ENCODE measurements at regions not wholly inside any gene's neighbourhood (a gene's known extent, or its start where the extent isn't known, plus 50 kb on each side); places are given as distances from the start of the nearest gene placed in this dataset.

DNA sequence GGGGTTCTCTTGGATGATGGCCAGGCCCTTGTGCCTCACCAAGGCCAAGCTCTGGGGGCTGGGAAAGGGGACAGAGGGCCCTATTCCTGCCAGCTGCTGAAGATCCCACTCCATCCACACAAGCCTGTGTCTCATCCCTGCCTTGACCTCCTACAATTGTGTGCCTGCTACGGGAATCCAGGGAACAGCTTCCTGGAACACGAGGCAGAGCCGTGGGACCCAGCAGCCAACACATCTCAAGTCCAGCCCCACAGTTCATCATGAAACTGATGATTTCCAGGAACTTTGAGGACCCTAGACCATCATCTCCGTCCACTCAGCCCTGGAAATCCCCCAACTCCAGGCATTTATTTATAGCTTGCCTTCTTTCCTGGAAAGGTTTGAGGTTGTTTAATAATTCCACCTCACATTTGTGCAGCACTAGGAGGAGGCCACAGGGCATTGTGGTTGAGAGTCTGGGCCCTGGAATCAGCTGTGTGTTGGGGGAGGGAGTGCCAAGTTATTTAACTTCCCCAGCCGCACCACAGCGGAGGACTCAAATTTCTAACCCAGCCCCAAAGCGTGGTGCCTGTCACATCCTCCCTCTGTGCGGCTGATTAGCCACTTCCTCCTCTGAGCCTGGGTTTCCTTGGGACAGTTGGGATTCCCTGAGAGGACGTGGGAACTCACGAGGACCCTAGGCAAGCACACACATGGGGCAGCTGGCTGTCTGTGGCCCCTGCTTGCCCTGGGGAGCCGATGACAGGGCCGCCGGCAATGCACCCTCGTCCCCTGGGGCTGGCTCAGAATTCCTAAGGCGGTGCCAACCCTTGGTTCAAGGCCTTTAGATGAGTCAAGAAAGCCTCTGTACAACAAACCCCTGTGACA lies 58.2 kb upstream of the GGTA1 start:
- Histone ChIP-seq H3K9me3 (ENCODE audit: insufficient read depth in 2 of 2, low read depth in 1 of 2, low read length in 1 of 2) (no peaks in the 10 kb centered on the region), H4K5ac (ENCODE audit: insufficient read length, low read depth, low read length) (no peak overlapping the region), H3K27me3 (replicated peaks in 1 of 4; ENCODE audit: control insufficient read depth in 3 of 4, extremely low read depth in 1 of 4, insufficient read depth in 3 of 4, low read length in 3 of 4) (no peaks in the 10 kb centered on the region; a peak in 1 of 7 replicates), H2BK120ac (replicated peaks; ENCODE audit: low read depth, low read length) (peak overlapping the region; percentile 79), H3K79me1 (ENCODE audit: low read depth, low read length) (no peaks in the 10 kb centered on the region), H3K27ac (ENCODE audit: low read depth, low read length) (no peak overlapping the region), H3K9ac (replicated peaks in 1 of 4; ENCODE audit: extremely low read depth in 1 of 4, low read depth in 3 of 4, low read length in 3 of 4) (no peak overlapping the region), H3K79me2 (ENCODE audit: control insufficient read depth in 1 of 2, insufficient read depth in 2 of 2, low read length in 2 of 2) (no peaks in the 10 kb centered on the region), H4K20me1 (replicated peaks in 1 of 2; ENCODE audit: control insufficient read depth in 1 of 2, insufficient read depth in 2 of 2, low read length in 2 of 2) (peaks cover 0 to 2% of the 10 kb centered on the region in 2 experiments), H4K91ac (replicated peaks; ENCODE audit: insufficient read length, low read length) (peak overlapping the region; percentile 76), H3K18ac (ENCODE audit: extremely low read depth, low read length) (peak overlapping the region; percentile 87), H3K4me2 (ENCODE audit: insufficient read depth in 1 of 2, low read depth in 2 of 2, low read length in 2 of 2) (peak overlapping the region; percentile 42 to 44; a peak in 3 of 4 replicates), H2BK5ac (ENCODE audit: low read depth, low read length) (peak overlapping the region; percentile 68; the same call in 1 of the 2 replicates), H2AK5ac (ENCODE audit: low read depth, low read length) (0 out of 2 replicates have a peak overlapping the region, but pooled peaks have one; percentile 53), H2BK15ac (ENCODE audit: low read length) (peak overlapping the region; percentile 72; the same call in 1 of the 2 replicates), H4K8ac (ENCODE audit: extremely low read depth, insufficient read depth, low read length) (no peak overlapping the region), H3K23ac (ENCODE audit: insufficient read length) (no peak overlapping the region), H3K4me1 (replicated peaks in 1 of 4; ENCODE audit: control insufficient read depth in 3 of 4, insufficient read depth in 4 of 4, low read length in 3 of 4) (peaks cover 0 to 13% (median 9%) of the 10 kb centered on the region in 4 experiments; a peak in 5 of 7 replicates), H3K56ac (replicated peaks; ENCODE audit: insufficient read length, low read depth, low read length) (no peak overlapping the region), H3K4me3 (ENCODE audit: extremely low read depth in 1 of 4, insufficient read depth in 2 of 4, low read depth in 3 of 4, low read length in 4 of 4) (0 out of 8 replicates have a peak overlapping the region, but pooled peaks of 1 of the 4 experiments have one; percentile 4), H3K4ac (replicated peaks; ENCODE audit: insufficient read length, low read depth, low read length) (peak overlapping the region; percentile 54), H2AFZ (ENCODE audit: low read length) (peak overlapping the region; percentile 68), H2BK12ac (ENCODE audit: low read depth, low read length) (peak overlapping the region; percentile 92; the same call in 1 of the 2 replicates), H2BK20ac (ENCODE audit: low read length) (peak overlapping the region; percentile 93), H3K14ac (ENCODE audit: insufficient read length) (no peak overlapping the region), H3K36me3 (ENCODE audit: control insufficient read depth in 2 of 4, insufficient read depth in 4 of 4, low read length in 3 of 4) (no peaks in the 10 kb centered on the region), H3K23me2 (ENCODE audit: low read depth, low read length) (no peaks in the 10 kb centered on the region; the same call in 1 of the 2 replicates)
- TF ChIP-seq SIN3A (conservative IDR thresholded peaks at IDR 0.05 in 1 of 2, IDR thresholded peaks at IDR 0.05 in 1 of 2; ENCODE audit: low read depth in 1 of 2, low read length in 2 of 2) (peak in 1 of 2 experiments; percentile 45; a peak in 1 of 4 replicates), CREB1 (IDR thresholded peaks at IDR 0.05) (no peak)
- POLR2A ChIA-PET (ENCODE audit: partially characterized antibody): interaction anchor here (1.1 to 2.6 kb wide), 3 partner anchors 11 to 41 kb away, joined by 3 to 9 read pairs (median 5); no protein-coding TSS in a partner anchor
- DNase-seq (ENCODE audit: low read depth in 1 of 2, low spot score in 2 of 2) (no peak), FAIRE-seq (no peak)
- CTCF ChIA-PET (ENCODE audit: partially characterized antibody): interaction anchor here (0.6 to 5.8 kb wide), 20 partner anchors 8 to 440 kb away, joined by 3 to 30 read pairs (median 4); no protein-coding TSS in a partner anchor
- 43% methylated on average over 15 of the region's 15 CpGs; no CpG with 5 or more reads in 1 of the 2 experiments for WGBS, 2 experiments (ENCODE audit: extremely low coverage in 1 of 2, insufficient coverage in 1 of 2, insufficient read length in 1 of 2, insufficient replicate concordance in 2 of 2, low coverage in 1 of 2, low lambda C conversion rate in 2 of 2, missing lambda C conversion rate in 1 of 2)
